GM10266 (cell line): ENCODE measurements at regions not wholly inside any gene's neighbourhood (a gene's known extent, or its start where the extent isn't known, plus 50 kb on each side); places are given as distances from the start of the nearest gene placed in this dataset.
"Not testable (repeated sequence)": the region's sequence is repeated elsewhere in the genome, so short reads cannot be mapped to it uniquely, and the experiment has no call there.

ENCODE experiments used
- DNase-seq: peaks from one replicate; pipeline ENCODE4 v3.0.0; 2012; ENCODE audit errors: extremely low spot score
- TF ChIP-seq, protein P1 (sequence below): IDR thresholded peaks from 2 replicates; pipeline ENCODE4 v1.5.1; 2012; ENCODE audit warnings: mild to moderate bottlenecking, low read depth; ENCODE audit not compliant: control insufficient read depth, insufficient read depth; ENCODE audit errors: missing control alignments

DNA sequence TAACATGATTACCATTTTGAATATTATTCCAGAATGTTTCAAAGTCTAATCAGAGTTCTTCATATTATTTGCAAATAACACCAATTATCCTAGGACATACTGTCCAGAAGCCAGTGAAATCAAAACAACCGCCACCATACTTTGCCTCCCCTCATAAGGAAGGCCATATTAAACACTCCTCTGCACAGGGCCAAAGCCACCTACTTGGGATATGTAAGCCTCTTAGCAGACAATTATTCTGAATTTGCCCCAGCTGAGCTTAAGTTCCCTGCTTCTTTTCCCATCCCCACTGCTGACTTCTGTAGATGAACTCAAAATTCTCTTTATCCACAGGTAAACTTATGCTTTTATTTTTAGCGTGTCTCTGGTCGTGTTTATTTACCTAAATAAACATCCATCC lies 374.0 kb downstream of the KIF2B start:
- no peak for DNase-seq
- TF ChIP-seq, protein P1, sequence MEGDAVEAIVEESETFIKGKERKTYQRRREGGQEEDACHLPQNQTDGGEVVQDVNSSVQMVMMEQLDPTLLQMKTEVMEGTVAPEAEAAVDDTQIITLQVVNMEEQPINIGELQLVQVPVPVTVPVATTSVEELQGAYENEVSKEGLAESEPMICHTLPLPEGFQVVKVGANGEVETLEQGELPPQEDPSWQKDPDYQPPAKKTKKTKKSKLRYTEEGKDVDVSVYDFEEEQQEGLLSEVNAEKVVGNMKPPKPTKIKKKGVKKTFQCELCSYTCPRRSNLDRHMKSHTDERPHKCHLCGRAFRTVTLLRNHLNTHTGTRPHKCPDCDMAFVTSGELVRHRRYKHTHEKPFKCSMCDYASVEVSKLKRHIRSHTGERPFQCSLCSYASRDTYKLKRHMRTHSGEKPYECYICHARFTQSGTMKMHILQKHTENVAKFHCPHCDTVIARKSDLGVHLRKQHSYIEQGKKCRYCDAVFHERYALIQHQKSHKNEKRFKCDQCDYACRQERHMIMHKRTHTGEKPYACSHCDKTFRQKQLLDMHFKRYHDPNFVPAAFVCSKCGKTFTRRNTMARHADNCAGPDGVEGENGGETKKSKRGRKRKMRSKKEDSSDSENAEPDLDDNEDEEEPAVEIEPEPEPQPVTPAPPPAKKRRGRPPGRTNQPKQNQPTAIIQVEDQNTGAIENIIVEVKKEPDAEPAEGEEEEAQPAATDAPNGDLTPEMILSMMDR = no peak

DNA sequence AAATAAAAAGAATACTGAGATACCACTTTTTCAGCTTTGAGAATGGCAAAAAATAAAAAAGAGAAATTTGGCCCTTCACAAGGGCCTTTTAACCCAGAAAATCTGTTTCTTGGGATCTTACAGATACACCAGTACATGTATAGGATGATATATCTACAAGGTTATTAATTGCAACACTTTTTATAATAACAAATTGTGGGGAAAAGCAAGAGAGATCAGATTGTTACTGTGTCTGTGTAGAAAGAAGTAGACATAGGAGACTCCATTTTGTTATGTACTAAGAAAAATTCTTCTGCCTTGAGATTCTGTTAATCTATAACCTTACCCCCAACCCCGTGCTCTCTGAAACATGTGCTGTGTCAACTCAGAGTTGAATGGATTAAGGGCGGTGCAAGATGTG lies 378.7 kb downstream of the KIF2B start:
- not testable (repeated sequence) for DNase-seq

- TF ChIP-seq, protein P1 = no peak
- DNase-seq = no peak
Measured at GRCh38 chr17:54220829-54221228, 398.1 kb downstream of the KIF2B start.

DNA sequence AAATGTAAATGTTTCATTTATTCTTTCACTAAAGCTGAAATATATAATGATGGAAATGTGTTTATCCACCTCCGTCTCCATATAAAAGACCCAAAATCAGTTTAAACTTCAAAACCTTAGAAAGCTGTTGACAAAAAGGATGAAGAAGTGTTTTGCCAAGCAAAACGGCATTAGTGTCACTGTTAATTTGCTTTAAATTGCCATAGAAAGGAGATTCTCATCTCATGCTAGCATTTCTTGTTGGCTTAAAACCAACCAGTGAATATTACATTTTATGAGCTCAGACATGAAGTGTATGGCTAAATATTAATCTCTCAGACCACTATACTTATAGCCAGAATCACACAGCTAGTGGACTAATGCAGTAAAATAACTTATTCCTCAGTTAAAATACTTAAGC lies 398.8 kb downstream of the KIF2B start:
- DNase-seq = no peak
- TF ChIP-seq, protein P1 = no peak

- TF ChIP-seq, protein P1 = no peak
Measured at GRCh38 chr17:54235571-54235970, 412.8 kb downstream of the KIF2B start.

DNA sequence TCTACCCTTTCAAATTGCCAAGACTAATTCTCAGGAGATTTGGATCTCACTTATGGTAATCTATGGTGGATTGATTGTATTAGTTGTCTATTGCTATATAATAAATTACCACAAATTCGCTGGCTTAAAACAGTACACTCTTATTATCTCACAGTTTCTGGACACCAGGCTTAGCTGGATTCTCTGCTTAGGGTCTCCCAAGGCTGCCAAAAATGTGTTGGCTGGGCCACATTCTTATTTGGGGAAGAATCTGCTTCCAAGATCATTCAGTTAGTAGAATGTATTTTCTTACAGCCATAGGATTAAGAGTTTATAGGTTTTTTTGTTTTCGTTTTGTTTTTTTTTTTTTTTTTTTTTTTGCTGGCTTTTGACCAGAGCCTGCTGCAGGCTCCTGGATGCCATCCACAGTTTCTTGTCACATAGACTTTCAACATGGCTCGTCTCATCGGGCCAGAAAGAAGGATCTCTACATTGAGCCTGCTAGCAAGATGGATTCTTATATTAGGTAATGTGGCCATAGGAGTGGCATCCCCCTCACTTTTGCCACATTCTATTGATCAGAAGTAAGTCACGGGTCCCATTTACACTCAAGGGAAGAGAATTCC lies 415.3 kb downstream of the KIF2B start:
- TF ChIP-seq, protein P1 = no peak
- no peak for DNase-seq

More at GRCh38 chr17:54235571-54235970, 412.8 kb downstream of the KIF2B start:
- DNase-seq = no peak

DNA sequence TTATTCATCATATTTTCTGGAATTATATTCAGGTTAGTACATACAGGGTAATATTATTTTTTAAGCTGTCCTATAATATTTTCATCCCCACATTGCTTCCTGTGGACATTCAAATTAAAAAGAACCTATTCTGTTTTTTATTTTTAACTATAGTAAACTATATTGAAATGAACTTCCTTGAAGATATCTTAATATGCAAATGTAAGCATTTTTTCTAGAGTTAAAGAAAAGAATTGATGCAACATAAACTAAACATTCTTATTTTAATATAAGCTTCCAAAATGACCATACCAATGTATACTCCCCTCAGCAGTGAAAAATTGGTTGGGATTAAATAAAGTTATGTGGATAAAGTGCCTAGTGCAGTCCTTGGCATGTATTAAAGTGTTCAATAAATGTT lies 416.6 kb downstream of the KIF2B start:
- no peak for DNase-seq
- TF ChIP-seq, protein P1 = no peak

DNA sequence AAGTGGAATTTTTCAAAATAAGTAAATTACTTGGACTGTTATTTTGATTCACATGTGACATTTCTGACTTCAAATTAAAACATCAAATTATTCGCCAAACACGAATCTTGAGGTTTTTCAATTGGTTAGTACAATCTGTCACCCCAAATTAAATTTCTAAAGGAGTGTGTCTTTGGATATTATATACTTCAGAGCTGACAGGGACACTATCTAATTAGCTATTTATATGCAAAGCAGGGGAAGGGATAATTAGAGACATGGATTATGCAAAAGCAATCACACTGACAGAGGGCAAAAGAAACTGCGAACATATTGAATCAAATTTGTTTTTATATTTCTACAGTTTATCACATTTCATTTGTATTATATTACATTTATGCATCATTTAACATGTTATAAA lies 433.0 kb downstream of the KIF2B start:
- DNase-seq = no peak
- TF ChIP-seq, protein P1 = no peak
